SK-N-SH (cell line): ENCODE measurements at regions not wholly inside any gene's neighbourhood (a gene's known extent, or its start where the extent isn't known, plus 50 kb on each side); places are given as distances from the start of the nearest gene placed in this dataset.

Experiments
- CTCF ChIA-PET: fragments of 300-600, 350-600 bp; formaldehyde crosslinking; extraction: SDS; loops from one replicate; lab custom pipeline; 2021; lab: Yijun Ruan, JAX
- POLR2A ChIA-PET: fragments of 350-600 bp; sonication (Branson Sonifier 250); formaldehyde crosslinking; extraction: SDS; loops from one replicate; lab custom pipeline; 2020; ENCODE audit warnings: antibody characterized with exemption, inconsistent platforms; lab: Yijun Ruan, JAX
- DNase-seq: peaks from one replicate; pipeline ENCODE4 v3.0.0; 2012
- H2AFZ ChIP-seq: fragments of 200-600 bp; sonication (generic); 2 replicates; pipeline ENCODE4 v1.8.1; 2016; ENCODE audit warnings: antibody characterized with exemption, mild to moderate bottlenecking, low read depth
- H3F3A ChIP-seq: fragments of 200-600 bp; sonication (generic); replicated peaks from 2 replicates; pipeline ENCODE3; 2016; ENCODE audit warnings: antibody characterized with exemption, mild to moderate bottlenecking; ENCODE audit not compliant: insufficient read depth
- H3K27ac ChIP-seq, 2 experiments: fragments of 200-500 bp in 1 of 2; fragments of 200-600 bp in 1 of 2; sonication (Bioruptor generic) in 1 of 2; sonication (generic), shearing (Covaris generic) in 1 of 2; 2 replicates each; pipeline versions ENCODE4 v1.5.1 to v1.6.1; 2014 to 2016; ENCODE audit warnings: low read depth in 2 of 2, inconsistent platforms in 1 of 2, low read length in 1 of 2, mild to moderate bottlenecking in 1 of 2, mixed read lengths in 1 of 2
- H3K27me3 ChIP-seq: fragments of 200-600 bp; sonication (generic), shearing (Covaris generic); 2 replicates; pipeline ENCODE4 v1.6.1; 2016; ENCODE audit warnings: mixed run types; ENCODE audit not compliant: insufficient read depth
- H3K36me3 ChIP-seq, 2 experiments: fragments of 200-500 bp in 1 of 2; fragments of 200-600 bp in 1 of 2; sonication (Bioruptor generic) in 1 of 2; sonication (generic) in 1 of 2; replicated peaks in 1 of 2; 2 replicates each; pipeline versions ENCODE3 to v1.5.1; 2014 to 2016; ENCODE audit warnings: low read length in 1 of 2, mild to moderate bottlenecking in 1 of 2; ENCODE audit not compliant: insufficient read depth in 2 of 2, control insufficient read depth in 1 of 2
- H3K4me1 ChIP-seq, 2 experiments: fragments of 200-500 bp in 1 of 2; fragments of 200-600 bp in 1 of 2; sonication (Bioruptor generic) in 1 of 2; sonication (generic), shearing (Covaris generic) in 1 of 2; 2 replicates each; pipeline versions ENCODE4 v1.5.1 to v1.6.1; 2014 to 2016; ENCODE audit warnings: low read depth in 1 of 2, low read length in 1 of 2, mixed run types in 1 of 2; ENCODE audit not compliant: insufficient read depth in 2 of 2, control insufficient read depth in 1 of 2
- H3K4me2 ChIP-seq: fragments of 200-600 bp; sonication (generic), shearing (Covaris generic); 2 replicates; pipeline ENCODE4 v1.6.1; 2017; ENCODE audit warnings: mixed run types
- H3K4me3 ChIP-seq, 2 experiments: fragments of 200-500 bp in 1 of 2; fragments of 200-600 bp in 1 of 2; sonication (Bioruptor generic) in 1 of 2; sonication (generic), shearing (Covaris generic) in 1 of 2; 2 replicates each; pipeline versions ENCODE4 v1.5.1 to v1.8.1; 2014 to 2016; ENCODE audit warnings: low read depth in 2 of 2, inconsistent platforms in 1 of 2, low read length in 1 of 2, mild to moderate bottlenecking in 1 of 2, mixed read lengths in 1 of 2, moderate library complexity in 1 of 2
- H3K79me2 ChIP-seq: fragments of 200-600 bp; sonication (generic); 2 replicates; pipeline ENCODE4 v1.8.1; 2017; ENCODE audit warnings: mild to moderate bottlenecking; ENCODE audit not compliant: insufficient read depth
- H3K9ac ChIP-seq: fragments of 200-600 bp; sonication (generic); 2 replicates; pipeline ENCODE4 v1.6.1; 2017; ENCODE audit warnings: mixed run types
- H3K9me2 ChIP-seq: fragments of 200-600 bp; sonication (generic); 2 replicates; pipeline ENCODE4 v1.6.1; 2017; ENCODE audit warnings: mixed run types
- H3K9me3 ChIP-seq: fragments of 200-600 bp; sonication (generic); 2 replicates; pipeline ENCODE4 v1.6.1; 2017; ENCODE audit warnings: mixed run types, mild to moderate bottlenecking, moderate library complexity
- H4K20me1 ChIP-seq: fragments of 200-600 bp; sonication (generic); 2 replicates; pipeline ENCODE4 v1.6.1; 2017; ENCODE audit warnings: mild to moderate bottlenecking, mixed run types; ENCODE audit not compliant: insufficient read depth
- FOXJ3 ChIP-seq: sonication (generic); formaldehyde crosslinking; IDR thresholded peaks from 2 replicates; pipeline ENCODE4 v1.5.1; 2020; ENCODE audit warnings: mild to moderate bottlenecking, missing genetic modification reagents
- FOXM1 ChIP-seq: IDR thresholded peaks from 2 replicates; pipeline ENCODE4 v1.4.0; 2012; ENCODE audit warnings: low read depth, mild to moderate bottlenecking
- GATA2 ChIP-seq: sonication (generic); formaldehyde crosslinking; IDR thresholded peaks from 2 replicates; pipeline ENCODE4 v1.5.0; 2020; ENCODE audit warnings: mild to moderate bottlenecking, missing genetic modification reagents
- JUND ChIP-seq: IDR thresholded peaks from 2 replicates; pipeline ENCODE4 v1.4.0; 2012
- NRF1 ChIP-seq: IDR thresholded peaks from 2 replicates; pipeline ENCODE4 v1.6.1; 2012; ENCODE audit warnings: low read depth, mild to moderate bottlenecking, low read length
- SIN3A ChIP-seq: IDR thresholded peaks from 2 replicates; pipeline ENCODE4 v1.6.1; 2012; ENCODE audit warnings: low read depth, mild to moderate bottlenecking, low read length, moderate library complexity, borderline replicate concordance
- USF1 ChIP-seq: IDR thresholded peaks from 2 replicates; pipeline ENCODE4 v1.4.0; 2012; ENCODE audit warnings: low read depth, borderline replicate concordance
- YY1 ChIP-seq: IDR thresholded peaks from 2 replicates; pipeline ENCODE4 v1.4.0; 2012; ENCODE audit warnings: low read depth, mild to moderate bottlenecking
- WGBS: methylation state at CpG from one replicate; pipeline ENCODE4 v1.1.6; 2017; ENCODE audit warnings: low lambda C conversion rate; 5-methylcytosine and 5-hydroxymethylcytosine counted together
- TF ChIP-seq, protein P1 (sequence below): fragments of 150-350 bp; IDR thresholded peaks from 2 replicates; pipeline ENCODE4 v1.6.1; 2016; ENCODE audit warnings: mild to moderate bottlenecking, low read depth, low read length

DNA sequence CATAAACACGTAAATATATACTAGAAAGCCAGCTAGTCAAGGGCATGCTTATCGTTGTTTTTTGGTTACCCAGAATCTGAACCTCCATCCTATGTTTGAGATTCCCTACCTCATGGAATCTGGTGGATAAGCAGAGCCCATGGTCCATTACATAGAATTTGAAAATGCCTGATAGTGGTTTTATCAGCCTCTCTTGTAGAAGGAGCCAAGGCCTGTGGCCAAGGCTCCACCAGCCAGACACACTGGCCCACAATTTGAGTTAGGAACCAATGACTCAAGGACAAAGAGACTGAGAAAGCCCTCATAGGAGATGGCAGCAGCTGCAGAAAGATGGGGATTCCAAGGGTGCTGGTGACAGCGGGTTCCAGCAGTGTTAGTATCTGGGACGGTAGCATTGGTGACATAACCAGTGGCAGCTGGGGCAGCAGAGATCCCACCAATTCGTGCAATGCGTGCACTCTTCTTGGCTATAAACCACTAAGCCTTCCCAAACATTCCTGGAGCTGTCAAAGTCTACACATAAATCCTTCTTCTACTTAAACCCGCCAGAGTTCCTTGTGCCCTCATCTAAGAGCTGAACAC lies 51.2 kb upstream of the RMDN2 start (continued):
- TF ChIP-seq USF1: no peak
- no peak for TF ChIP-seq YY1
- no peak for TF ChIP-seq SIN3A

DNA sequence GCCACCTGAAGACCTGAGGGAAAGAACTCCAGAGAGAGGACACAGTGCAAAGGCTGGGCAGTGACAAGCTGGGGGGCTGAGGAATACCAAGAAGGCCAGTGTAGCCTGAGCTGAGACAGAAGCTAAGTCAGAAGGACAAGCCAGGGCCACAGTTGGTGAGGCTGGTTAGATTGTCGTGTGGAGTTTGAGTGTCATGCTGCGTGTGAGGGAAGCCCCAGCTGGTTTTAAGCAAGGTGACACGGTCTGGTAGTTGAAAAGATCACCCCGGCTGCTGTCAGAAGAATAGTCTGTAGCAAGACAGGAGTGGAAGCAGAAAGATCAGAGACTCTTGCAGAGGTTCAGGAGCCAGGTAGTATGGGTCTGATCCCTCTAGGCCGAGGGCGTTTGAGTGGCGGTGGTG lies 50.6 kb upstream of the RMDN2 start:
- no peaks in the 10 kb centered on the region for H3K9me2 ChIP-seq
- no peaks in the 10 kb centered on the region for H3K27me3 ChIP-seq
- no peak overlapping the region for H3K4me2 ChIP-seq
- H3K36me3 ChIP-seq: no peaks in the 10 kb centered on the region
- no peaks in the 10 kb centered on the region for H3K79me2 ChIP-seq
- no peak overlapping the region for H3K27ac ChIP-seq
- ChIA-PET POLR2A (interaction anchor here (2.2 kb wide), 1 partner anchor 18 kb away, joined by 6 read pairs; no protein-coding TSS in a partner anchor), CTCF (interaction anchor here (0.6 to 23.4 kb wide), 8 partner anchors 14 to 587 kb away, joined by 3 to 546 read pairs (median 118); no protein-coding TSS in a partner anchor)
- H3K9me3 ChIP-seq: no peaks in the 10 kb centered on the region
- H3K4me3 ChIP-seq: no peak overlapping the region
- no peak overlapping the region for H3K9ac ChIP-seq
- peaks cover 20 to 48% of the 10 kb centered on the region in 2 experiments; a peak in 3 of 4 replicates for H3K4me1 ChIP-seq
- no peak for DNase-seq
- H2AFZ ChIP-seq: no peak overlapping the region
- no peaks in the 10 kb centered on the region for H4K20me1 ChIP-seq
- 94% methylated on average over 7 of the region's 7 CpGs for WGBS
- H3F3A ChIP-seq: peaks cover 9% of the 10 kb centered on the region
- TF ChIP-seq FOXJ3 (CRISPR knock-in tag): no peak
- no peak for TF ChIP-seq GATA2 (CRISPR knock-in tag)
- TF ChIP-seq NRF1: no peak
- TF ChIP-seq JUND: no peak
- no peak for TF ChIP-seq YY1
- TF ChIP-seq FOXM1: no peak
- TF ChIP-seq, protein P1, sequence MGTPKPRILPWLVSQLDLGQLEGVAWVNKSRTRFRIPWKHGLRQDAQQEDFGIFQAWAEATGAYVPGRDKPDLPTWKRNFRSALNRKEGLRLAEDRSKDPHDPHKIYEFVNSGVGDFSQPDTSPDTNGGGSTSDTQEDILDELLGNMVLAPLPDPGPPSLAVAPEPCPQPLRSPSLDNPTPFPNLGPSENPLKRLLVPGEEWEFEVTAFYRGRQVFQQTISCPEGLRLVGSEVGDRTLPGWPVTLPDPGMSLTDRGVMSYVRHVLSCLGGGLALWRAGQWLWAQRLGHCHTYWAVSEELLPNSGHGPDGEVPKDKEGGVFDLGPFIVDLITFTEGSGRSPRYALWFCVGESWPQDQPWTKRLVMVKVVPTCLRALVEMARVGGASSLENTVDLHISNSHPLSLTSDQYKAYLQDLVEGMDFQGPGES: no peak
- TF ChIP-seq, all 33 proteins: peak for 0
